HFF-Myc (cell line): ENCODE measurements at regions not wholly inside any gene's neighbourhood (a gene's known extent, or its start where the extent isn't known, plus 50 kb on each side); places are given as distances from the start of the nearest gene placed in this dataset.

Source experiments
- DNase-seq: peaks from one replicate; pipeline ENCODE4 v3.0.0-alpha.2; 2011; ENCODE audit warnings: low read depth; ENCODE audit errors: extremely low read depth
- H3K4me3 ChIP-seq: replicated peaks from 2 replicates; pipeline ENCODE4 v1.5.1; 2011; ENCODE audit warnings: low read depth, mild to moderate bottlenecking, control low read depth, low read length
- TF ChIP-seq, protein P1 (sequence below): IDR thresholded peaks from 2 replicates; pipeline ENCODE4 v1.5.1; 2012; ENCODE audit warnings: mild to moderate bottlenecking, low read depth, low read length, control low read depth; ENCODE audit errors: missing control alignments

DNA sequence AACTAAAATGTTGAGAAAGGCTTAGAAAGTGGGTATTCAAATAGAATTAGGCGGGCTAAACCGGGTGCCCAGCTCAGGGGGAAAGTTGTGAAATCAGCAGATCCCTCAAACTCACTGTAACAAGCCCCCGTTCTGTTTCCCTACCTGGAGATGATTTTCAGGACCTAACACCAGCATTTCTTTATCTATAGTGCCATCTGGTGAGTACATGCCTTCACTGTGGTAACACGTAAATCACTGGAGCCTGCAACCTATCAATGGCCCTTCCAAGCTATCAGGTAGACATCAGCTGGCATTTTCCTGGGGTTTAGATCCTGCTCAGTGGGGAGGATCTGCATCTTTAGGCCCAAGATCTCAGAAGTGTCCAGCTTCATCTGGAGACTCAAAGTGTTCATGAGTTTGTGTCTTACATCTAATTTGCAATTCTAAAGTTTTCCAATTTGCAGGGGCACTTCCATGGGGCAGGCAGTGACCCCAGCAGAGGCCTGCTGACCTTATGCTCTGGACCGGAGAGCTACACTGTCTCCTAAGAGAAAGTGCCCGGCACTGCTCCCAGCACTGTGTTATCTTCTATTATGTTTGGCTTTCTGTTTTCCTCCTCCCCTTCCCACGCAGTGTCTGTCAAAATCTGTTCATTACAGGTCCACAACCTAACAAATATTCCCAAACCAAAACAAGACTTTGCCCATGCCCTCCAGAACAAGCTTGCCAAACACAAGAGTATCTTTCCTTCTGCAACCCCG is 132.5 kb downstream of the LSM5 start:
- no peak for DNase-seq
- no peak overlapping the region for H3K4me3 ChIP-seq
- TF ChIP-seq, protein P1, sequence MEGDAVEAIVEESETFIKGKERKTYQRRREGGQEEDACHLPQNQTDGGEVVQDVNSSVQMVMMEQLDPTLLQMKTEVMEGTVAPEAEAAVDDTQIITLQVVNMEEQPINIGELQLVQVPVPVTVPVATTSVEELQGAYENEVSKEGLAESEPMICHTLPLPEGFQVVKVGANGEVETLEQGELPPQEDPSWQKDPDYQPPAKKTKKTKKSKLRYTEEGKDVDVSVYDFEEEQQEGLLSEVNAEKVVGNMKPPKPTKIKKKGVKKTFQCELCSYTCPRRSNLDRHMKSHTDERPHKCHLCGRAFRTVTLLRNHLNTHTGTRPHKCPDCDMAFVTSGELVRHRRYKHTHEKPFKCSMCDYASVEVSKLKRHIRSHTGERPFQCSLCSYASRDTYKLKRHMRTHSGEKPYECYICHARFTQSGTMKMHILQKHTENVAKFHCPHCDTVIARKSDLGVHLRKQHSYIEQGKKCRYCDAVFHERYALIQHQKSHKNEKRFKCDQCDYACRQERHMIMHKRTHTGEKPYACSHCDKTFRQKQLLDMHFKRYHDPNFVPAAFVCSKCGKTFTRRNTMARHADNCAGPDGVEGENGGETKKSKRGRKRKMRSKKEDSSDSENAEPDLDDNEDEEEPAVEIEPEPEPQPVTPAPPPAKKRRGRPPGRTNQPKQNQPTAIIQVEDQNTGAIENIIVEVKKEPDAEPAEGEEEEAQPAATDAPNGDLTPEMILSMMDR, result no peak

DNA sequence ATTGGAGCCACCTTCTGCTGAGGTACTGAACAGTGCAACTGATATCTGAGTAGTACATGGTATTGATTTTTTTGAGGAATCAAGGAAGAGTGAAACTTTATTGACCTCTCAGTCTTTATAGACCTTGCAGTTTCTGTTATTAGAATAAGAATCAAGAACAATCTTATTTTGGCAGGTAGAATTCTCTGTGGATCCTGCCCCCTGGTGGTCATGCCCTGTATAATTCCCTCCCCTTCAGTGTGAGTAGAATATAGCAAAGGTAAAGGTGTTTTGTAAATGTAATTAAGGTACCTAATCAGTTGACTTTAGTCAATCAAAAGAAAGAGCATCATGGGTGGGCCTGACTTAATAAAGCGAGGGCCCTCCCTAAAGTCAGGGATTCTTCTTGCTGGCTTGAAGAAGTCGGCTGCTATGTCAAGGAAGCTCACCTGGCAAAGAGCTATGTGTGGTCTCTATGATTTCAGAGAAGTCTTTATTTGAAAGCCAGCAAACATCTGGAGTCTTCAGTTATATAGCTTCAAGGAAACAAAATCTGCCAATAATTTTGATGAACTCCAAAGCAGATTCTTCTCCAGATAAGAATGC is 142.8 kb downstream of the LSM5 start:
- DNase-seq, result no peak
- H3K4me3 ChIP-seq, result no peak overlapping the region
- TF ChIP-seq, protein P1, result peak; percentile 78

DNA sequence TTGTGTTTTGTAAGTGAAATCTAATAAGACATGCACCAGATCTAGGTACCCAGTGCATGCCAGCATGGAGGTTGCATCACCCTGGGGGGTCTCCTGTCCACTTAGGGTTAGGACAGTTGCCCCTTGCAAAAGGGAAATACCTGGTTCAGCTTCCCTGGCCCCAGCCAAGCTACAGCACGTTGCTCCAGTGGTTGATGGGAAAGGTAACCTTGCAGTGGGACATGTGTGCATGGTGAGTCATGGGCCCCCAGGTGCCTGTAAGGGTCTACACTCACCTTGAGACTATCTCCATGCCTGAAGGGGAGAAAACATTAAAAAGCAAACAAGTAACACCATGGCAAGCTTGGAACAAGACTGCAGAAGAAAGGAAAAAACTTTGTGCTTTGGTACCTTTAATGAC is 143.9 kb downstream of the LSM5 start:
- no peak overlapping the region for H3K4me3 ChIP-seq
- no peak for DNase-seq
- TF ChIP-seq, protein P1, result no peak

GRCh38 chr7:32336726-32337125 is 153.5 kb downstream of the LSM5 start:
- DNase-seq, result no peak
- no peak overlapping the region for H3K4me3 ChIP-seq
- TF ChIP-seq, protein P1, result no peak

DNA sequence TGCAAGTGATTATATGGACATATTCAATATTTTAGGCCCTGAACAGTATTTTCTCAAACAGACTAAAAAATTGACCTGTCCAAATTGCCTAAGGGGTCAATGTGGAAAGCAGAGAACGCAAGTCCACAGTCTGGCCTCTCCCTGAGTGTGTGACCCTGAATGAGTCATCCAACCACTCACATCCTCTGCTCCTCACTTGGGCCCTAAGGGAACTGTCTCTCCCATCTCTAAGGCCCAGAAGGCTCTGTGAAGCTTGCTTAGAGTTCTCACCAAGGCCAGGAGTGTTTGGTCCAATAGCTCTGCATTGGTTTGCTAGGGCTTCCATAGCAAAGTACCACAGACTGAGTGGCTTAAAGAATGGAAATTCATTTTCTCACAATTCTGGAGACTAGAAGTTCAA is 155.1 kb downstream of the LSM5 start:
- peak; percentile 7 for DNase-seq
- H3K4me3 ChIP-seq, result no peak overlapping the region
- TF ChIP-seq, protein P1, result no peak

GRCh38 chr7:32330602-32331001 is 159.6 kb downstream of the LSM5 start:
- no peak for DNase-seq
- TF ChIP-seq, protein P1, result no peak
- no peak overlapping the region for H3K4me3 ChIP-seq
